Liver (tissue), 8 donors: ENCODE measurements at regions not wholly inside any gene's neighbourhood (a gene's known extent, or its start where the extent isn't known, plus 50 kb on each side); places are given as distances from the start of the nearest gene placed in this dataset.

Source experiments
- DNase-seq: peaks from one replicate; pipeline ENCODE4 v3.0.0-alpha.2; 2017; ENCODE audit warnings: low spot score
- H3K27ac ChIP-seq, 2 donors: one replicate each; pipeline ENCODE4 v1.7.0; 2013; ENCODE audit warnings: inconsistent platforms in 2 of 2, low read length in 2 of 2, control low read depth in 1 of 2, low read depth in 1 of 2, mild to moderate bottlenecking in 1 of 2
- H3K27me3 ChIP-seq, 4 donors: one replicate each; pipeline versions ENCODE4 v1.6.1 to v1.7.0; 2013; ENCODE audit warnings: low read length in 3 of 4, inconsistent platforms in 1 of 4, mild to moderate bottlenecking in 1 of 4, moderate library complexity in 1 of 4; ENCODE audit not compliant: control insufficient read depth in 4 of 4, insufficient read depth in 4 of 4
- H3K36me3 ChIP-seq, 4 donors: one replicate each; pipeline versions ENCODE4 v1.6.1 to v1.7.0; 2013; ENCODE audit warnings: low read length in 3 of 4, mild to moderate bottlenecking in 3 of 4, low read depth in 1 of 4, moderate library complexity in 1 of 4; ENCODE audit not compliant: control insufficient read depth in 4 of 4, insufficient read depth in 3 of 4
- H3K4me1 ChIP-seq, 4 donors: one replicate each; pipeline versions ENCODE4 v1.6.1 to v1.7.0; 2013; ENCODE audit warnings: low read length in 3 of 4, mild to moderate bottlenecking in 3 of 4, moderate library complexity in 1 of 4; ENCODE audit not compliant: control insufficient read depth in 4 of 4, insufficient read depth in 4 of 4
- H3K4me3 ChIP-seq, 3 donors: one replicate each; pipeline versions ENCODE4 v1.6.1 to v1.7.0; 2013; ENCODE audit warnings: low read length in 3 of 3, control low read depth in 1 of 3, low read depth in 1 of 3, mild to moderate bottlenecking in 1 of 3
- H3K9ac ChIP-seq, 2 donors: one replicate each; pipeline ENCODE4 v1.7.0; 2013; ENCODE audit warnings: low read length in 2 of 2, mild to moderate bottlenecking in 2 of 2, moderate library complexity in 2 of 2, control low read depth in 1 of 2, low read depth in 1 of 2
- H3K9me3 ChIP-seq, 4 donors: one replicate each; pipeline versions ENCODE4 v1.6.1 to v1.7.0; 2013; ENCODE audit warnings: low read length in 3 of 4; ENCODE audit not compliant: control insufficient read depth in 4 of 4
- CTCF ChIP-seq: fragments of 150-350 bp; IDR thresholded peaks from 2 replicates; pipeline ENCODE4 v1.5.1; 2017; ENCODE audit warnings: improper control_type of control experiment, low read depth, low read length; ENCODE audit not compliant: missing input control
- EGR1 ChIP-seq, 2 donors: IDR thresholded peaks; 2 replicates each; pipeline ENCODE4 v1.6.1; 2016 to 2018; ENCODE audit warnings: antibody characterized with exemption in 2 of 2, low read depth in 2 of 2
- FOXA1 ChIP-seq: IDR thresholded peaks from 2 replicates; pipeline ENCODE4 v1.6.1; 2016; ENCODE audit warnings: antibody characterized with exemption
- FOXA2 ChIP-seq: IDR thresholded peaks from 2 replicates; pipeline ENCODE4 v1.6.1; 2016; ENCODE audit warnings: antibody characterized with exemption
- GABPA ChIP-seq, 2 donors: IDR thresholded peaks in 1 of 2; conservative IDR thresholded peaks in 1 of 2; 2 replicates each; pipeline ENCODE4 v1.6.1; 2016; ENCODE audit warnings: antibody characterized with exemption in 2 of 2, mild to moderate bottlenecking in 1 of 2, moderate library complexity in 1 of 2
- HNF4A ChIP-seq, 2 donors: conservative IDR thresholded peaks; 2 replicates each; pipeline ENCODE4 v1.6.1; 2016; ENCODE audit warnings: antibody characterized with exemption in 2 of 2, mild to moderate bottlenecking in 2 of 2
- HNF4G ChIP-seq: IDR thresholded peaks from 2 replicates; pipeline ENCODE4 v1.6.1; 2016; ENCODE audit warnings: antibody characterized with exemption
- JUND ChIP-seq, 2 donors: IDR thresholded peaks; 2 replicates each; pipeline ENCODE4 v1.6.1; 2016; ENCODE audit warnings: antibody characterized with exemption in 2 of 2
- MAX ChIP-seq: IDR thresholded peaks from 2 replicates; pipeline ENCODE4 v1.6.1; 2016; ENCODE audit warnings: antibody characterized with exemption
- NR2F2 ChIP-seq: IDR thresholded peaks from 2 replicates; pipeline ENCODE4 v1.6.1; 2016; ENCODE audit warnings: antibody characterized with exemption
- RAD21 ChIP-seq, 2 donors: IDR thresholded peaks; 2 replicates each; pipeline ENCODE4 v1.6.1; 2016; ENCODE audit warnings: antibody characterized with exemption in 2 of 2, mild to moderate bottlenecking in 2 of 2
- REST ChIP-seq: IDR thresholded peaks from 2 replicates; pipeline ENCODE4 v1.6.1; 2016; ENCODE audit warnings: antibody characterized with exemption, mild to moderate bottlenecking
- RXRA ChIP-seq, 2 donors: IDR thresholded peaks; 2 replicates each; pipeline ENCODE4 v1.6.1; 2017 to 2018; ENCODE audit warnings: antibody characterized with exemption in 2 of 2, mild to moderate bottlenecking in 1 of 2
- SP1 ChIP-seq: IDR thresholded peaks from 2 replicates; pipeline ENCODE4 v1.6.1; 2018; ENCODE audit warnings: antibody characterized with exemption, mild to moderate bottlenecking
- TAF1 ChIP-seq: conservative IDR thresholded peaks from 2 replicates; pipeline ENCODE4 v1.6.1; 2016; ENCODE audit warnings: antibody characterized with exemption, mild to moderate bottlenecking
- YY1 ChIP-seq: IDR thresholded peaks from 2 replicates; pipeline ENCODE4 v1.6.1; 2016; ENCODE audit warnings: antibody characterized with exemption, mild to moderate bottlenecking
- WGBS: extraction: QIAGEN DNeasy Blood & Tissue Kit; methylation state at CpG from one replicate; pipeline ENCODE4 v1.1.7; 2013; 5-methylcytosine and 5-hydroxymethylcytosine counted together
- TF ChIP-seq, protein P1 (sequence below): IDR thresholded peaks from 2 replicates; pipeline ENCODE4 v1.6.1; 2016; ENCODE audit warnings: antibody characterized with exemption
- TF ChIP-seq, protein P2 (sequence below): IDR thresholded peaks from 2 replicates; pipeline ENCODE4 v1.6.1; 2016; ENCODE audit warnings: antibody characterized with exemption
- donor health status: healthy.
- donor health status: healthy.
- donor health status: healthy.
- donor health status: healthy.
- donor health status: healthy.

DNA sequence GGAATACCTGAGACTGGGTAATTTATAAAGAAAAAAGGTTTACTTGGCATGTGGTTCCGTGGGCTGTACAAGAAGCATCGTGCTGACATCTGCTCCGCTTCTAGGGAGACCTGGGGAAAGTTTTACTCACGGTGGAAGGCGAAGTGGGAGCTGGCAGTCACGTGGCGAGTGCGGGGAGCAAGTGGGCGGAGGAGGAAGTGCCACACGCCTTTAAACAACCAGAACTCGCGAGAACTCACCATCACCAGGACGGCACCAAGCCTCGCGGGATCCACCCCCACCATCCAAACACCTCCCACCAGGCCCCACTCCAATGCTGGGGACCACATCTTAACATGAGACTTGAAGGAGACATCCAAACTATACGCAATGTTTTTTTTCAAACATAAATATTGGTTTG lies 406.2 kb upstream of the IRX4 start:
- H3K9ac ChIP-seq = no peak overlapping the region
- H3K36me3 ChIP-seq = no peaks in the 10 kb centered on the region
- no peaks in the 10 kb centered on the region for H3K4me1 ChIP-seq
- H3K4me3 ChIP-seq = no peak overlapping the region
- H3K27me3 ChIP-seq = no peaks in the 10 kb centered on the region
- DNase-seq = no peak
- WGBS = 88% methylated on average over 16 of the region's 16 CpGs
- no peak for TF ChIP-seq RAD21 (IDR thresholded peaks at IDR 0.05)
- TF ChIP-seq REST = no peak
- no peak for TF ChIP-seq MAX
- TF ChIP-seq GABPA (IDR thresholded peaks at IDR 0.05 in 1 of 2, conservative IDR thresholded peaks at IDR 0.05 in 1 of 2) = no peak
- TF ChIP-seq SP1 = no peak
- no peak for TF ChIP-seq YY1
- TF ChIP-seq FOXA1 = no peak
- no peak for TF ChIP-seq FOXA2
- TF ChIP-seq, protein P1, sequence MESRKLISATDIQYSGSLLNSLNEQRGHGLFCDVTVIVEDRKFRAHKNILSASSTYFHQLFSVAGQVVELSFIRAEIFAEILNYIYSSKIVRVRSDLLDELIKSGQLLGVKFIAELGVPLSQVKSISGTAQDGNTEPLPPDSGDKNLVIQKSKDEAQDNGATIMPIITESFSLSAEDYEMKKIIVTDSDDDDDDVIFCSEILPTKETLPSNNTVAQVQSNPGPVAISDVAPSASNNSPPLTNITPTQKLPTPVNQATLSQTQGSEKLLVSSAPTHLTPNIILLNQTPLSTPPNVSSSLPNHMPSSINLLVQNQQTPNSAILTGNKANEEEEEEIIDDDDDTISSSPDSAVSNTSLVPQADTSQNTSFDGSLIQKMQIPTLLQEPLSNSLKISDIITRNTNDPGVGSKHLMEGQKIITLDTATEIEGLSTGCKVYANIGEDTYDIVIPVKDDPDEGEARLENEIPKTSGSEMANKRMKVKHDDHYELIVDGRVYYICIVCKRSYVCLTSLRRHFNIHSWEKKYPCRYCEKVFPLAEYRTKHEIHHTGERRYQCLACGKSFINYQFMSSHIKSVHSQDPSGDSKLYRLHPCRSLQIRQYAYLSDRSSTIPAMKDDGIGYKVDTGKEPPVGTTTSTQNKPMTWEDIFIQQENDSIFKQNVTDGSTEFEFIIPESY = no peak
- TF ChIP-seq, protein P2, sequence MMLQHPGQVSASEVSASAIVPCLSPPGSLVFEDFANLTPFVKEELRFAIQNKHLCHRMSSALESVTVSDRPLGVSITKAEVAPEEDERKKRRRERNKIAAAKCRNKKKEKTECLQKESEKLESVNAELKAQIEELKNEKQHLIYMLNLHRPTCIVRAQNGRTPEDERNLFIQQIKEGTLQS = no peak
- TF ChIP-seq EGR1 (IDR thresholded peaks at IDR 0.05; ENCODE audit: low read depth in 2 of 2) = no peak
- no peak for TF ChIP-seq NR2F2
- no peak for TF ChIP-seq CTCF
- no peak for TF ChIP-seq HNF4A (conservative IDR thresholded peaks at IDR 0.05)
- no peak for TF ChIP-seq RXRA (IDR thresholded peaks at IDR 0.05)
- TF ChIP-seq JUND (IDR thresholded peaks at IDR 0.05) = no peak
- no peak for TF ChIP-seq TAF1
- TF ChIP-seq HNF4G = no peak
- H3K27ac ChIP-seq = no peak overlapping the region
- H3K9me3 ChIP-seq = no peaks in the 10 kb centered on the region

DNA sequence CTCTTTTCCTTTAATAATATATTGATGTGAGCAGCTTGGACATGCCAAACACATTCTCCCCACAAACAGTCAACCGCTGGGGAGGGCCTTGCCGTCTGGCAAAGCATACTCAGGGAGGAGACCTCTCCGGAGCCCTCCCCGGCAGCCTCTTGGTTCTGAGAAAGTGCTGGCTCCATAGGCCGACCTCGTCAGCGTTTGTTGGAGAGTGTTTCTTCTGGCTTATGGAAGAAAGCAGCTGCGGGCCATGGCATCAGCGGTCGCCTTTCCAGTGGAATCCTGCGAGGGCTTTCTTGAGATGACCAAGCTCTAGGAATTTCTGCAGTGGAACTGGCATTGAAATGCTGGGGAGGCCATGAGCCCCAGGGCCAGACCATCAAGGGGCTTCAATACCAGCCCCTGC lies 405.7 kb upstream of the IRX4 start:
- WGBS = 90% methylated on average over 11 of the region's 11 CpGs
- Histone ChIP-seq H3K4me1 (no peaks in the 10 kb centered on the region), H3K36me3 (no peaks in the 10 kb centered on the region), H3K4me3 (no peak overlapping the region), H3K27me3 (no peaks in the 10 kb centered on the region), H3K27ac (no peak overlapping the region), H3K9me3 (no peaks in the 10 kb centered on the region), H3K9ac (no peak overlapping the region)
- no peak for DNase-seq
- TF ChIP-seq RXRA (IDR thresholded peaks at IDR 0.05) (no peak), CTCF (no peak), HNF4G (no peak), EGR1 (IDR thresholded peaks at IDR 0.05; ENCODE audit: low read depth in 2 of 2) (no peak), RAD21 (IDR thresholded peaks at IDR 0.05) (no peak), REST (no peak)
- TF ChIP-seq, protein P2 = no peak
